Ecto neural progenitor cell (in vitro differentiated cells): ENCODE measurements at regions not wholly inside any gene's neighbourhood (a gene's known extent, or its start where the extent isn't known, plus 50 kb on each side); places are given as distances from the start of the nearest gene placed in this dataset.

Source experiments
- DNase-seq: peaks from one replicate; pipeline ENCODE4 v3.0.0-alpha.2; 2018; ENCODE audit warnings: low spot score

GRCh38 chr9:71183251-71183650, 61.8 kb upstream of the TRPM3 start:
- DNase-seq: no peak

- DNase-seq: no peak
These were observed 57.8 kb upstream of the TRPM3 start for GRCh38 chr9:71179183-71179582.

- no peak for DNase-seq
These were observed 56.5 kb upstream of the TRPM3 start for GRCh38 chr9:71177901-71178300.

GRCh38 chr9:71171517-71171916, 50.1 kb upstream of the TRPM3 start:
- no peak for DNase-seq
